ENCODE measurements at regions not wholly inside any gene's neighbourhood (a gene's known extent, or its start where the extent isn't known, plus 50 kb on each side); places are given as distances from the start of the nearest gene placed in this dataset.

DNA sequence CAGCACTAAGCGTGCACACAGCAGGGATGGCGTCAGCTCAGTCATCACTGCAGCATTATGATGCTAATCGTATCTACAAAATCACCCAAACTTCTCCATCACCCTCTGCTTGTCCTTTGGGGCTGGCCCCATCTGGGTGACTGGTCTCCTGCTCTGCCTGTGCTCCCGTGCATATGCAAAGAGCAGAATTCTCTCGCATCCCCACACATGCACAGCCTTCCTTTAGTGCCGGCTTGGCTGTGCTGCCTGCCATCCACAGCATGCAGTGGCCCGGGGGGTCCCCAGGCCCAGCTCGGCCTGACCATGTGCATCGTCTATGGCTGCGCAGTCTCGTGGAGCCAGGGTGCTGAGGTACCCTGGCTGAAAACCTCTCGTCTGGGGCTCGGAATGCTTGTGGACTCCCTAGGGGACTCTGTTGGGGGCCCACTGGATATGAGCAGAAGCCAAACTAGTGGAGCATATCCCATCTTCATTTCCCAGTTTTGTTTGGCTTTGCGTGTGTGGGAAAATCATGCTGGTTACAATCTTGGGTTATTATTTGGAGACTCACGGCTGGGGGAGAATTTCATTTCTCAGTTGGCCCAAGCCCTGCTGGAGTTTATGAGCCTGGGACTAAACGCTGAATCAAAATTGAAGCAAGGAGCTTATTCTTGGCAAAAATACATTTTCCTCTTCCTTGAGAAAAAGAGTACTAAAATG, 70.9 kb upstream of the HS6ST1 start:
- Mint-ChIP-seq H3K27me3 (ENCODE audit: low read depth) (peaks cover 5% of the 10 kb centered on the region; the same call in 1 of the 2 replicates), H3K4me3 (no peak overlapping the region), H3K36me3 (no peaks in the 10 kb centered on the region), H3K9me3 (no peaks in the 10 kb centered on the region), H3K27ac (peak overlapping the region; percentile 7; the same call in 1 of the 2 replicates), H3K4me1 (peaks cover 20% of the 10 kb centered on the region)
- ATAC-seq (peak; percentile 43), DNase-seq (ENCODE audit: low spot score) (no peak)
- POLR2A ChIA-PET = interaction anchor here (0.8 kb wide), 1 partner anchor 18 kb away, joined by 3 read pairs; no protein-coding TSS in a partner anchor
- CTCF ChIA-PET = no interaction called here
- TF ChIP-seq, protein P1, sequence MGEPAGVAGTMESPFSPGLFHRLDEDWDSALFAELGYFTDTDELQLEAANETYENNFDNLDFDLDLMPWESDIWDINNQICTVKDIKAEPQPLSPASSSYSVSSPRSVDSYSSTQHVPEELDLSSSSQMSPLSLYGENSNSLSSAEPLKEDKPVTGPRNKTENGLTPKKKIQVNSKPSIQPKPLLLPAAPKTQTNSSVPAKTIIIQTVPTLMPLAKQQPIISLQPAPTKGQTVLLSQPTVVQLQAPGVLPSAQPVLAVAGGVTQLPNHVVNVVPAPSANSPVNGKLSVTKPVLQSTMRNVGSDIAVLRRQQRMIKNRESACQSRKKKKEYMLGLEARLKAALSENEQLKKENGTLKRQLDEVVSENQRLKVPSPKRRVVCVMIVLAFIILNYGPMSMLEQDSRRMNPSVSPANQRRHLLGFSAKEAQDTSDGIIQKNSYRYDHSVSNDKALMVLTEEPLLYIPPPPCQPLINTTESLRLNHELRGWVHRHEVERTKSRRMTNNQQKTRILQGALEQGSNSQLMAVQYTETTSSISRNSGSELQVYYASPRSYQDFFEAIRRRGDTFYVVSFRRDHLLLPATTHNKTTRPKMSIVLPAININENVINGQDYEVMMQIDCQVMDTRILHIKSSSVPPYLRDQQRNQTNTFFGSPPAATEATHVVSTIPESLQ (CRISPR knock-in tag; IDR thresholded peaks at IDR 0.05) = no peak
- TF ChIP-seq, protein P2, sequence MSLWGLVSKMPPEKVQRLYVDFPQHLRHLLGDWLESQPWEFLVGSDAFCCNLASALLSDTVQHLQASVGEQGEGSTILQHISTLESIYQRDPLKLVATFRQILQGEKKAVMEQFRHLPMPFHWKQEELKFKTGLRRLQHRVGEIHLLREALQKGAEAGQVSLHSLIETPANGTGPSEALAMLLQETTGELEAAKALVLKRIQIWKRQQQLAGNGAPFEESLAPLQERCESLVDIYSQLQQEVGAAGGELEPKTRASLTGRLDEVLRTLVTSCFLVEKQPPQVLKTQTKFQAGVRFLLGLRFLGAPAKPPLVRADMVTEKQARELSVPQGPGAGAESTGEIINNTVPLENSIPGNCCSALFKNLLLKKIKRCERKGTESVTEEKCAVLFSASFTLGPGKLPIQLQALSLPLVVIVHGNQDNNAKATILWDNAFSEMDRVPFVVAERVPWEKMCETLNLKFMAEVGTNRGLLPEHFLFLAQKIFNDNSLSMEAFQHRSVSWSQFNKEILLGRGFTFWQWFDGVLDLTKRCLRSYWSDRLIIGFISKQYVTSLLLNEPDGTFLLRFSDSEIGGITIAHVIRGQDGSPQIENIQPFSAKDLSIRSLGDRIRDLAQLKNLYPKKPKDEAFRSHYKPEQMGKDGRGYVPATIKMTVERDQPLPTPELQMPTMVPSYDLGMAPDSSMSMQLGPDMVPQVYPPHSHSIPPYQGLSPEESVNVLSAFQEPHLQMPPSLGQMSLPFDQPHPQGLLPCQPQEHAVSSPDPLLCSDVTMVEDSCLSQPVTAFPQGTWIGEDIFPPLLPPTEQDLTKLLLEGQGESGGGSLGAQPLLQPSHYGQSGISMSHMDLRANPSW (CRISPR knock-in tag; conservative IDR thresholded peaks at IDR 0.05; ENCODE audit: low read depth) = no peak
- TF ChIP-seq, protein P3, sequence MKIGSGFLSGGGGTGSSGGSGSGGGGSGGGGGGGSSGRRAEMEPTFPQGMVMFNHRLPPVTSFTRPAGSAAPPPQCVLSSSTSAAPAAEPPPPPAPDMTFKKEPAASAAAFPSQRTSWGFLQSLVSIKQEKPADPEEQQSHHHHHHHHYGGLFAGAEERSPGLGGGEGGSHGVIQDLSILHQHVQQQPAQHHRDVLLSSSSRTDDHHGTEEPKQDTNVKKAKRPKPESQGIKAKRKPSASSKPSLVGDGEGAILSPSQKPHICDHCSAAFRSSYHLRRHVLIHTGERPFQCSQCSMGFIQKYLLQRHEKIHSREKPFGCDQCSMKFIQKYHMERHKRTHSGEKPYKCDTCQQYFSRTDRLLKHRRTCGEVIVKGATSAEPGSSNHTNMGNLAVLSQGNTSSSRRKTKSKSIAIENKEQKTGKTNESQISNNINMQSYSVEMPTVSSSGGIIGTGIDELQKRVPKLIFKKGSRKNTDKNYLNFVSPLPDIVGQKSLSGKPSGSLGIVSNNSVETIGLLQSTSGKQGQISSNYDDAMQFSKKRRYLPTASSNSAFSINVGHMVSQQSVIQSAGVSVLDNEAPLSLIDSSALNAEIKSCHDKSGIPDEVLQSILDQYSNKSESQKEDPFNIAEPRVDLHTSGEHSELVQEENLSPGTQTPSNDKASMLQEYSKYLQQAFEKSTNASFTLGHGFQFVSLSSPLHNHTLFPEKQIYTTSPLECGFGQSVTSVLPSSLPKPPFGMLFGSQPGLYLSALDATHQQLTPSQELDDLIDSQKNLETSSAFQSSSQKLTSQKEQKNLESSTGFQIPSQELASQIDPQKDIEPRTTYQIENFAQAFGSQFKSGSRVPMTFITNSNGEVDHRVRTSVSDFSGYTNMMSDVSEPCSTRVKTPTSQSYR (CRISPR knock-in tag; IDR thresholded peaks at IDR 0.05) = no peak
- TF ChIP-seq ESRRA (CRISPR knock-in tag; IDR thresholded peaks at IDR 0.05; ENCODE audit: borderline replicate concordance) (no peak), FOXJ3 (CRISPR knock-in tag; IDR thresholded peaks at IDR 0.05; ENCODE audit: borderline replicate concordance) (no peak), IRF2 (CRISPR knock-in tag; IDR thresholded peaks at IDR 0.05; ENCODE audit: borderline replicate concordance, low read depth) (no peak), ZNF396 (CRISPR knock-in tag; IDR thresholded peaks at IDR 0.05; ENCODE audit: borderline replicate concordance) (no peak), E2F5 (CRISPR knock-in tag; IDR thresholded peaks at IDR 0.05) (no peak), AFF4 (CRISPR knock-in tag; IDR thresholded peaks at IDR 0.05; ENCODE audit: borderline replicate concordance) (no peak), ZNF121 (CRISPR knock-in tag; IDR thresholded peaks at IDR 0.05) (no peak), ERG (CRISPR knock-in tag; IDR thresholded peaks at IDR 0.05) (no peak), FOXP4 (CRISPR knock-in tag; IDR thresholded peaks at IDR 0.05) (no peak)
- TF ChIP-seq, protein P4, sequence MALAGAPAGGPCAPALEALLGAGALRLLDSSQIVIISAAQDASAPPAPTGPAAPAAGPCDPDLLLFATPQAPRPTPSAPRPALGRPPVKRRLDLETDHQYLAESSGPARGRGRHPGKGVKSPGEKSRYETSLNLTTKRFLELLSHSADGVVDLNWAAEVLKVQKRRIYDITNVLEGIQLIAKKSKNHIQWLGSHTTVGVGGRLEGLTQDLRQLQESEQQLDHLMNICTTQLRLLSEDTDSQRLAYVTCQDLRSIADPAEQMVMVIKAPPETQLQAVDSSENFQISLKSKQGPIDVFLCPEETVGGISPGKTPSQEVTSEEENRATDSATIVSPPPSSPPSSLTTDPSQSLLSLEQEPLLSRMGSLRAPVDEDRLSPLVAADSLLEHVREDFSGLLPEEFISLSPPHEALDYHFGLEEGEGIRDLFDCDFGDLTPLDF (CRISPR knock-in tag; IDR thresholded peaks at IDR 0.05) = no peak
- TF ChIP-seq, protein P5, sequence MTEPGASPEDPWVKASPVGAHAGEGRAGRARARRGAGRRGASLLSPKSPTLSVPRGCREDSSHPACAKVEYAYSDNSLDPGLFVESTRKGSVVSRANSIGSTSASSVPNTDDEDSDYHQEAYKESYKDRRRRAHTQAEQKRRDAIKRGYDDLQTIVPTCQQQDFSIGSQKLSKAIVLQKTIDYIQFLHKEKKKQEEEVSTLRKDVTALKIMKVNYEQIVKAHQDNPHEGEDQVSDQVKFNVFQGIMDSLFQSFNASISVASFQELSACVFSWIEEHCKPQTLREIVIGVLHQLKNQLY (CRISPR knock-in tag; IDR thresholded peaks at IDR 0.05) = no peak
- TF ChIP-seq, protein P6, sequence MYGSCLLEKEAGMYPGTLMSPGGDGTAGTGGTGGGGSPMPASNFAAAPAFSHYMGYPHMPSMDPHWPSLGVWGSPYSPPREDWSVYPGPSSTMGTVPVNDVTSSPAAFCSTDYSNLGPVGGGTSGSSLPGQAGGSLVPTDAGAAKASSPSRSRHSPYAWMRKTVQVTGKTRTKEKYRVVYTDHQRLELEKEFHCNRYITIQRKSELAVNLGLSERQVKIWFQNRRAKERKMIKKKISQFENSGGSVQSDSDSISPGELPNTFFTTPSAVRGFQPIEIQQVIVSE (CRISPR knock-in tag; IDR thresholded peaks at IDR 0.05; ENCODE audit: borderline replicate concordance) = no peak
